SK-N-MC (cell line): ENCODE measurements at regions not wholly inside any gene's neighbourhood (a gene's known extent, or its start where the extent isn't known, plus 50 kb on each side); places are given as distances from the start of the nearest gene placed in this dataset.

ENCODE experiments used
- EZH2 ChIP-seq: fragments of 200-600 bp; sonication (generic); IDR thresholded peaks from one replicate; pipeline ENCODE4 v1.6.1; 2017; ENCODE audit warnings: antibody characterized with exemption
- FOXP2 ChIP-seq: optimal IDR thresholded peaks from 2 replicates; pipeline ENCODE3; 2011; ENCODE audit warnings: mild to moderate bottlenecking, moderate library complexity; ENCODE audit not compliant: insufficient read depth; ENCODE audit errors: extremely low read length, control extremely low read depth
- POLR2AphosphoS5 ChIP-seq: IDR thresholded peaks from 2 replicates; pipeline ENCODE4 v1.6.1; 2012; ENCODE audit warnings: mild to moderate bottlenecking, low read depth, low read length, borderline replicate concordance

DNA sequence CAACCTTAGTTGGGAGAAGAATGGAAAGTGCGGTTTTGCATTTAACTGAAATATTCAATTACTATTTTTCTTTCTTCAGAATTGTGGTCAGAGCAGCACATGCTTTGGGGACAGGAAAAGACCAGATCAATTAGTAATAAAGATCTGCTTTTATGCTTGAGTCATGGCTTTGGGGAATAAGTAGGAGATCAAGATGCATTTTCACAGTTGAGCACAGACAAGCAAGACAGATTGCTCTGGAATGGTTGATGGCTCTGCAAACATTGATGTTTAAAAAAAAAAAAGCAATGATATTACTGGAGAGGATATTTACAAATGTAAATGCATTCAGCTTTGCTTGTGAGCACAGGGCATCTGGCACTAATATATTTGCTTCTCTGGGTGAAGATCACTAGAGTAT, 224.4 kb upstream of the SASH1 start:
- TF ChIP-seq EZH2 (no peak), POLR2AphosphoS5 (no peak), FOXP2 (no peak)
